ENCODE measurements at regions not wholly inside any gene's neighbourhood (a gene's known extent, or its start where the extent isn't known, plus 50 kb on each side); places are given as distances from the start of the nearest gene placed in this dataset.

DNA sequence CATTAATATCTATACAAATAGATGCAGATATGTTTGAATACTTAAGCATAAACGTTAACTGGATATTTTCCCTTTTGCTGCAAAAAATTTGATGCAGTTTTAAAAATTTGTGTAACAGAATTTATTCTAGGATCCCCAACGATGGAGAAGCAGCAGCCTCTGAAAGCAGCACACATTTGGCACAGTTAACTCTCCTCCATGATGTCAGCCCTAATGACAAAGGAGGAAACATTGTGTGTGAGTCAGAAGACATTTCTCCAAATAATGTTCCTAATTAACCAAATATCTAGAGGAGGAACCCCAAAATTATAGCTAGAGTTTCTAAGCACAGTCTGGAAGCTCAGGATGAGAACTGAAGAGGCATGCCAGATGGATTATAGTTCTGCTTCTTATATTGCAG, 281.9 kb upstream of the MAD2L1 start:
- TF ChIP-seq, protein P1, sequence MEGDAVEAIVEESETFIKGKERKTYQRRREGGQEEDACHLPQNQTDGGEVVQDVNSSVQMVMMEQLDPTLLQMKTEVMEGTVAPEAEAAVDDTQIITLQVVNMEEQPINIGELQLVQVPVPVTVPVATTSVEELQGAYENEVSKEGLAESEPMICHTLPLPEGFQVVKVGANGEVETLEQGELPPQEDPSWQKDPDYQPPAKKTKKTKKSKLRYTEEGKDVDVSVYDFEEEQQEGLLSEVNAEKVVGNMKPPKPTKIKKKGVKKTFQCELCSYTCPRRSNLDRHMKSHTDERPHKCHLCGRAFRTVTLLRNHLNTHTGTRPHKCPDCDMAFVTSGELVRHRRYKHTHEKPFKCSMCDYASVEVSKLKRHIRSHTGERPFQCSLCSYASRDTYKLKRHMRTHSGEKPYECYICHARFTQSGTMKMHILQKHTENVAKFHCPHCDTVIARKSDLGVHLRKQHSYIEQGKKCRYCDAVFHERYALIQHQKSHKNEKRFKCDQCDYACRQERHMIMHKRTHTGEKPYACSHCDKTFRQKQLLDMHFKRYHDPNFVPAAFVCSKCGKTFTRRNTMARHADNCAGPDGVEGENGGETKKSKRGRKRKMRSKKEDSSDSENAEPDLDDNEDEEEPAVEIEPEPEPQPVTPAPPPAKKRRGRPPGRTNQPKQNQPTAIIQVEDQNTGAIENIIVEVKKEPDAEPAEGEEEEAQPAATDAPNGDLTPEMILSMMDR (conservative IDR thresholded peaks at IDR 0.05; ENCODE audit: low read length) = no peak
- no peak for TF ChIP-seq EZH2phosphoT487 (IDR thresholded peaks at IDR 0.05; ENCODE audit: borderline replicate concordance)

All from Loucy (cell line).